HG02642 (cell line): ENCODE measurements at regions not wholly inside any gene's neighbourhood (a gene's known extent, or its start where the extent isn't known, plus 50 kb on each side); places are given as distances from the start of the nearest gene placed in this dataset.

Experiments
- ATAC-seq: cut with Tn5 transposase; IDR thresholded peaks from one replicate; pipeline ENCODE4 v1.9.1; 2021; ENCODE audit warnings: mild to moderate bottlenecking; ENCODE audit not compliant: unreplicated experiment, poor library complexity

DNA sequence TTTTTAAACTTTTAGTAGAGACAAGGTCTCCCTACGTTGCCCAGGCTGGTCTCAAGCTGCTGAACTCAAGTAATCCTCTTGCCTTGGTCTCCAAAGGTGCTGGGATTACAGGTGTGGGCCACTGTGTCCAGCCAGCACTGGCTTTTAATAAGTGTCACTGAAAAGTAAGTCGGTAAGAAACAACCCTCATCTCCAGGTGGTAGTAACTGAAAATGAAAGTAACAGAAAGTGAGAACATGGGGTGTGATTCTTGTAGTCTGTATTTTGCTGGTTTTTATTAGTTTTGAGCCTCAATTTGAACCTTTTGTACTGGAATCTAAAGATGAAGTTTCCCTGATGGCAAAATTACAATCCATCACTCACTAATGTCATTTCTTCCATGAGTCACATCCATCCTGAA, 238.1 kb upstream of the AGA start:
- ATAC-seq = no peak

DNA sequence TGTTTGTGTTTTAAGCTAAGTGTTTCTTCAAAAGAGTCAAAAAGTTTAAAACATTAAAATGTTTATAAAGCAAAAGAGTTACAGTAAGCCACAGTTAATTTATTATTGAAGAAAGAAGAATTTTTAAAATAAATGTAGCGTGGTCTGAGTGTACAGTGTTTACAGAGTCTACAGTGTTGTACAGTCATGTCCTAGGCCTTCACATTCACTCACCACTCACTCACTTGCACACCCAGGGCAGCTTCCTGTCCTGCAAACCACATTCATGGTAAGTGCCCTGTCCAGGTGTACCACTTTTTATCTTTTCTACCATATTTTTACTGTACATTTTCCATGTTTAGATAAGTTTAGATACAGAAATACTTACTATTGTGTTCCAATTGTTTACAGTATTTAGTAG, 239.7 kb upstream of the AGA start:
- no peak for ATAC-seq

GRCh38 chr4:177687117-177687516, 244.9 kb upstream of the AGA start:
- no peak for ATAC-seq

DNA sequence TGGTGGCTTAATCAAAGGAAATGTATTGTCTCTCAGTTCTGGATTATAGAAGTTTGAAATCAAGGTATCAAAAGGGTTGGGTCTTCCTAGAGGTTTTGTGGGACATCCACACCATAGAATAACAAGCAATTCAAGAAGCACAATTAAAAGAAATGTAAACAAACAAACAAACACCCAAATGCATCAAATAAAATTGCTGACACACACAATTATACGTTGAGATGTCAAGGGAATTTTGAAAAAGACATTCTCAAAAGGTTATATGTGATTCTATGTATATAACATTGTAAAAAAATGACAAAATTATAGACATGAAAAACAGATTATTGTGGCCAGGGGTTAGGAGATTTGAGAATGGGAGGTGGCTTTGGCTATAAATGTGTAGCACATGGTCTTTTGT, 250.7 kb upstream of the AGA start:
- ATAC-seq = no peak

DNA sequence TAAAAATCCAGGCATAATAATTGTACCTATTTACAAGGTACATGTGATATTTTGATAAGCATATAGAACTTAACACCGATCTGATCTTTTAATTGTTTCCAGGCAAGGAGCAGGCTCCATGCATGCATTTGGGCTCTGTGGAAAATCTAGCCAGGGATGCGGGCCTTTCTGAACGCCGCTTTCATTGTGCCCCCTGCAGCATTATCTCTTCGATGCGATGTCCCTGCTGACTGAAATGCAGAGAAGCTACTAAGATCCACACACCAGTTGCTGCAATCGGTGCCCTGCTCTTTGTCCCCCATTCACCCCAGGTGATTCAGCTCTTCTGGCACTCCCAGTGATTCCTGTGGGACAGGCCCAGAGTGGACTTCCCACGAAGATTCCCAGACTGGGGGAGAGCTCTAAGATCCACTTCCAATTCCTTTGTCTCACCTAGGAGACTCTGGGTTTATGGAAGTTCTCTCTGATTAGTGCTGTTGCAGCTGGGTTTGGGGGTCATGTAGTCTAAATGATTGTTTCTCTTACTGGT, 254.3 kb upstream of the AGA start:
- no peak for ATAC-seq

GRCh38 chr4:177699365-177700213, 257.4 kb upstream of the AGA start:
- ATAC-seq = no peak

DNA sequence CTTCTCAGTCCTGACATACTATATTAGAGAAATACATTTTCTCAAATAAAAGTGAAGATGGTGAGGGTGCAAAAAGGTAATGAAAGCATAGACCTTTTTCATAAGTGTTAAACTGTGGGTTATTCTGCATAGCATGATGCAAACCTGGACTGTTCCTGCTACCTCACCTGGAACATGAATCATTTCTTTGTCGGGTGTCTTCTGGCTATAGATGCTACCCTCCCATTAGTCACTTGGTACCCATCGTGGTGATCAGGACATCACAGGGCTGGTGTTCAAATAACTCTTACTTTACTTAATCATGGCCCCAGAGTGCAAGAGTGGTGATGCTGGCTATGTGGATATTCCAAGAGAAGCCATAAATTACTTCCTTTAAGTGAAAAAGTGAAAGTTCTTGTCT, 264.7 kb upstream of the AGA start:
- no peak for ATAC-seq

DNA sequence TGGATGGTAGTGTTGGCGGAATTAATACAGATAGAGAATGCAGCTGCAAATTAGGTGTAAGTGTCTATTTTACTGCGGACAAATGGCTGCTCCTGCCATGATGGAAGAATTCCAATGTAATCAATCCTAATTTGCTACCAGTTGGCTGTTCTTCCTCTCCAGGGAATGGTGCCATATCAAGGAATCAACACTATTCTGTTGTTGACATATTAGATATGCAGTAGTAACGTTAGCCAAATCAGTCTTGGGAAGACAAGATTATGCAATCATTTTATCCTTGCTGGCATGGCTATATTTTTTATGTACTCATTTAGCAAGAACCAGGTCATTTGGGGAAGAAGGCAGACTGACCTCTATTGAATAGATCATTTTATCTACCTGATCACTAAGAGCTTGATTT, 271.2 kb upstream of the AGA start:
- ATAC-seq = no peak

DNA sequence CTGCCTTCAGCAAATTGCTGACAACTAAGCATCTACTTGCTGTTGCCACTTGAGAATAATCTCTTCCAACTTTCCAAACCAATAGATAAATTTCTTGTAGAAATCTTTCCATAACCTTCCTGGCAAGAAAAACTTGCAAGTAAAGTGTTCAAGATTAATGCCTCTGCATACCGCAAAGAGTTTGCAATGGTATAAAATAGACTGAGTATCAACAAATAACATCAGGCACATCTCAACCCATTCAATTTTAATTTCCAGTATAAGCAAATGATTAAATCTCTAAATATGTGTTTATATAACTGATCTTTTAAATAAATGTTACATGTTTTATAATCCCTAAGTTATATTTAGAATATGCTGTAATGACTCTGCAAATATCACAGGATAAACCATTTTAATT, 275.2 kb upstream of the AGA start:
- ATAC-seq = no peak

DNA sequence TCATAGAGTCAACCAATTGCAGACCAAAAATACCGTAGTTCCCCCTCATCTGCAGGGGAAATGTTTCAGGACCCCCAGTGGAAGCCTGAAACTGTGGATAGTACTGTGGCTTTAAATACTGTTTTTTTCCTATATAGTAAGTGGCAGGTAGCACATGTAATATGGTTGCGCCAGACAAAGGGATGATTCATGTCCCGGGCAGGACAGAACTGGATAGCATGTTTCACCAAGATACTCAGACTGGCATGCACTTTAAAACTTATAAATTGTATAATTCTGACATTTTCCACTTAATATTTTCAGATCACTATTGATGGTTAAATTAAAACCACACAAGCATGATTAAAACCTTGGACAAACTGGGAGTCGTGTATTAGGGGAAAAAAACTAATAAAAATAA, 276.3 kb upstream of the AGA start:
- ATAC-seq = no peak

DNA sequence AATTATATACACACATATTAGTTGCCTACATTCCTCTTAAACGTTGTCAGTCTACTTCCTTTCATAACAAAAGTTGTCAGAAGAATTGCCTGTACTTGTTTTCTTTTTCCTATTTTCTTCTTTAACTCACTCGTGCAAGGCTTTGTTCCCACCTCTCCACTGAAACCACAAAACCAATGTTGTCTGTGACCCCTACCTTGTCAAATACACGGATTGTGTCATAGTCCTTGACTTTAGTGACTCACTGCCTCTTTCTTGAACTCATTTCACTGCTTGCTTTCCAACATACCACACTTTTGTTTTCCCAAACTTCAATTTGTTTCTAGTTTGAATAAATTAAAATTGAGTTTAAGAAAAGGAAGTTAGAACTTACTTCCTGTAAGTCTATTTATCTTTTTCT, 283.9 kb upstream of the AGA start:
- ATAC-seq = no peak

DNA sequence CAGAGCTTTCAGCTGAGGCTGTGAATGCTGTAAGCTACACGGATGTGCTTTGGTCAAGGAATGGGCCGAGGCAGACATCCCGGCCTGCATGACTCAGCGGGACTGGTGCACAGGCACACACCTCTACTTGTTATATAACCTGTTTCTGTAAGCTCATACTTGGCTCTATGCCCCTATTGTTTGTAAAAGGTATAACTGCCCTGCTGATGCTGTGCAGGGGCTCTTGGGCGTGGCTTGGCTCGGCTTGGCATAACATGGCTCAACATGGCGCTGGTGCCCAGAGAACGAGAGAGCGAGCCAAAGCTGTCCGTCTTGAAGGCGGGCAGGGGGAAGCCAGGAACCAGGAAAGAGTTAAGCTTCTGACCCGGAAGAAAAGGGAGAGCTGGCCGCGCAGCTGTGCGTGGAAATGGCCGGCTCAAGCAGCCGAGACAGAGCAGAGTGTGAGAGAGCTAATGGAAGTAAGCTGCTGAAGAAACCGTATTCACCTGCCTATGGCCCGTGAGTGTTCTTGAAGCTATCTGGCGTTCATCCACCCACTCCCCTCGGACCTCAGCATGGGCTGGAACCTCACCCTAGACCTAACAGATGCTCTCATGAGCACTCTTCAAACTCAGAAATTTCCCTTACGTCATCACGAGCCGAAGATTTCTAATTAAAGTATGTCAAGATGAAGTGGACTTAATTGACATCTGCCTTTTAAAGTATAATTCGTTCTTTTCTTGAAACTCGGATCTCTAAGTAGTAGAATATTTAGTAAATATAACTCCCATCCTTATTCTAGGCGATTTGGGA, 286.3 kb upstream of the AGA start:
- ATAC-seq = no peak

DNA sequence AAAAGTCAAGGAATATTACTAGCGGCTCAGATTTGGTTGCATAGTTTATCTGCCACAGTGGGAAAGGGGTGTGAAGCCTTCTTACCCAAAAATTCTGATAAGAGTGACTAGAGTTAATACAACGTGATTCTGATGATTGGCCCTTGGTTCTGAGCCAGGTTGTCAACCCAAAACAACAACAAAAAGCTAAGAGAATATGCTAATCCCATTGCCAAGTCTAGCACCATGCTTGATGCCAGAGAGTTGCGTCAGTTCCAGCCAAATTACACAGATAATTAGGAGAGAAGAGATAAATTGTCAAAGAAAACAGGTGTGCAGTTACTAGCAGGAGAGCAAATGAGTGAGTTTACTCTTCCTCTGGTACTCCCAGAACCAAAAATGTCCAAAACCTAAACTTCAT, 287.4 kb upstream of the AGA start:
- ATAC-seq = no peak

- ATAC-seq = no peak
These were observed 295.2 kb upstream of the AGA start for GRCh38 chr4:177737387-177737940.

GRCh38 chr4:177740563-177740962, 298.3 kb upstream of the AGA start:
- ATAC-seq = no peak

- no peak for ATAC-seq
These were observed 317.5 kb upstream of the AGA start for GRCh38 chr4:177759729-177760128.

DNA sequence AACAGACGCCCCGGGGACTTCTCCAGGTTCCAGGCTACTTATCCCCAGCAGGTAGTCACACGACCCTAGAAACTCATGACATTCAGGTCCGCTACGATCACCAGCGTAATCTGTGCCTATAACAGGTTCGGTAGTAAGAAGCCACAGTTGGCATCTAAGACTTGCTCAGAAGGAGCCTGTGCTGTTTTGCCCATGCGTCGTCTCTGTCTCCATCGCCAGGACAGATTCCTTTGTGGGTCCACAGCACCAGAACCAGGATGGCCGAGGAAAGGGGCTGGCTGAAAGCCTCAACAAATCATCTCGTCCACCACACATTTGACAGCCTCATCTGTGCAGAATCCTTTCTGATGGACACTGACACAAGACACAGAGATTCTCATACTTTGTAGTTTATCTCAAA, 319.5 kb upstream of the AGA start:
- no peak for ATAC-seq

- no peak for ATAC-seq
These were observed 326.9 kb upstream of the AGA start for GRCh38 chr4:177769155-177769554.

DNA sequence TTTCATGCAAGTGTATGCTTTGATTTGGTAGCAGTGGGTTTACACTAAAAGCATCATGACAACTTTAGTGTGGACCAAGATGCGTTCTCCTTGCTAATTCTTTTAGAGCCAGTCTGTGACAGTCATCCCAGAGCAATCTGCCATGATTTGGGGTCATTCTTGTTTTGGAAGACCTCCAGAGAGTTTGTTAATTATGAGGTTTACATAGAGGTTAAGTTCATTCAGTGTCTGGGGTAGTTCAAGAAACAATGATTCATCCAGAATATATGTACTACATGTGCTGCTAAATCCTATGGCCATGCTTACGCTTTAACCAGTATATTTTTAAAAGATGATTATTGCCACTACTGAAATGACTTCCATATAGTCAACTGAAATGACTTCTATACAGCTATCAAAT, 328.5 kb upstream of the AGA start:
- no peak for ATAC-seq

- no peak for ATAC-seq
These were observed 329.4 kb upstream of the AGA start for GRCh38 chr4:177771645-177772044.

DNA sequence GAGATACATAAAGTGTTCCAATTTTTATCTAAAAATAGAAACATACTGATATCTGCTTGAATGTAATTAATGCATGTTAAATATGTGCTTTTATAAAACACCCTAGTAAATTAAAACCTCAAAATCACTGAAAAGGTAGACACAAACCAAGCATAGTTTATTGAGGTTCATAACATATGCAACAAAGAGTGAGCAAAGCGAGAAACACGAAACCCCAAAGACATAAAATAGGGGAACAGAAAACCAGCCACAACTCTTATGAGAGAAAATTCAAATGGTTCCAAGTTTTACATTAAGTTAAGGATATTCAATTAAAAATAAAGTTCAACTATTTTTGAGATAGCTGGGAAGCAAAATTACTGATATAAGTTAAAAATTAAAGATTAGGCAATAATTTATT, 336.4 kb upstream of the AGA start:
- ATAC-seq = no peak
